A673 (cell line): ENCODE measurements at regions not wholly inside any gene's neighbourhood (a gene's known extent, or its start where the extent isn't known, plus 50 kb on each side); places are given as distances from the start of the nearest gene placed in this dataset.

ENCODE experiments used
- EZH2 ChIP-seq: fragments of 200-600 bp; sonication (generic); IDR thresholded peaks from 2 replicates; pipeline ENCODE4 v1.6.1; 2017; ENCODE audit warnings: borderline replicate concordance, low read depth, mild to moderate bottlenecking, mixed read lengths, antibody characterized with exemption, low read length; ENCODE audit not compliant: poor library complexity, severe bottlenecking
- TF ChIP-seq, protein P1 (sequence below): fragments of 300-800, 200-600 bp; sonication (generic); conservative IDR thresholded peaks from 2 replicates; pipeline ENCODE4 v1.5.1; 2017; ENCODE audit warnings: low read depth, mild to moderate bottlenecking, antibody characterized with exemption, low read length, moderate library complexity, mixed read lengths

DNA sequence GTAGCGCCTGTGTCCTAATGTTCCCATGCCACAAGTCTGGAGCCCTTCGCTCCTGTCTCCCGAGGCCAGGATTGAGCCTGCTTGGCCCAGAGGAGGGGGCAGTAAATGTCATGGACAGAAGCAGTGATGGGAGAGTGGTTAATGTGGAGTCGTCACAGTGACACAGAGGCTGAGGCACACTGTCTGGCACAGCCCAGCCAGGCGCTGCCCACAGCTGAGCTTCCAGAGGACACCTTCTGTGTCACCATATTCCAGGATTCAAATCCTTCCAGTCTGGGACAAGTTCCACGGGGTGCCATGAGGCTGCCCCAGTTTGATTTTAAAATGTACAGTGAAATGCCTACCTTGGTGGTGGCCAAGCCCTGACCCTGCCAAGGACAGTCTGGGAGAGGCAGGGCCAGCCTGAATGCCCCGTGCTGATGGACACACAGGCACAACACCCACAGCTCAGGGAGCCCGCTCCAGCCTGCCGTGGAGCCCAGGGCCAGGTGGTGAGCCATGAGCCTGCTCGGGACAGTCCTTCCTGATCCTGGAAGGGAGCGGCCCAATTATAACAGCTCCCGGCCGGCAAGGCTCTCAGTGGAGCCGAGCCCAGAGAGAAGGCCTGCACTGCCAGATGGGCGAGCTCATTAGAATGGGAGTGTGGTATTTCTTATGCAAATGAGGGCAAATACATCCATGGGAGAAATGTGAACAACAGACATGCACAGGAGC, 99.1 kb upstream of the RUFY1 start:
- TF ChIP-seq, protein P1, sequence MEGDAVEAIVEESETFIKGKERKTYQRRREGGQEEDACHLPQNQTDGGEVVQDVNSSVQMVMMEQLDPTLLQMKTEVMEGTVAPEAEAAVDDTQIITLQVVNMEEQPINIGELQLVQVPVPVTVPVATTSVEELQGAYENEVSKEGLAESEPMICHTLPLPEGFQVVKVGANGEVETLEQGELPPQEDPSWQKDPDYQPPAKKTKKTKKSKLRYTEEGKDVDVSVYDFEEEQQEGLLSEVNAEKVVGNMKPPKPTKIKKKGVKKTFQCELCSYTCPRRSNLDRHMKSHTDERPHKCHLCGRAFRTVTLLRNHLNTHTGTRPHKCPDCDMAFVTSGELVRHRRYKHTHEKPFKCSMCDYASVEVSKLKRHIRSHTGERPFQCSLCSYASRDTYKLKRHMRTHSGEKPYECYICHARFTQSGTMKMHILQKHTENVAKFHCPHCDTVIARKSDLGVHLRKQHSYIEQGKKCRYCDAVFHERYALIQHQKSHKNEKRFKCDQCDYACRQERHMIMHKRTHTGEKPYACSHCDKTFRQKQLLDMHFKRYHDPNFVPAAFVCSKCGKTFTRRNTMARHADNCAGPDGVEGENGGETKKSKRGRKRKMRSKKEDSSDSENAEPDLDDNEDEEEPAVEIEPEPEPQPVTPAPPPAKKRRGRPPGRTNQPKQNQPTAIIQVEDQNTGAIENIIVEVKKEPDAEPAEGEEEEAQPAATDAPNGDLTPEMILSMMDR, result no peak
- no peak for TF ChIP-seq EZH2
